Astrocyte (in vitro differentiated cells and primary cell): ENCODE measurements at regions not wholly inside any gene's neighbourhood (a gene's known extent, or its start where the extent isn't known, plus 50 kb on each side); places are given as distances from the start of the nearest gene placed in this dataset.
A peak's percentile ranks its signal among the peaks of the same experiment; 100 is the strongest.

Experiments
- DNase-seq: peaks from one replicate; pipeline ENCODE4 v3.0.0-alpha.2; 2010; ENCODE audit warnings: low read depth
- FAIRE-seq: peaks from 2 replicates; lab custom pipeline; 2011; peaks lifted over from hg19 to GRCh38; lab: Jason Lieb, UNC
- H2AFZ ChIP-seq: 2 replicates; pipeline ENCODE4 v1.6.0; 2012; ENCODE audit warnings: low read depth, low read length, inconsistent platforms
- H3K27ac ChIP-seq: 2 replicates; pipeline ENCODE4 v1.5.1; 2011; ENCODE audit warnings: low read depth, low read length, inconsistent platforms
- H3K27me3 ChIP-seq: 2 replicates; pipeline ENCODE4 v1.6.0; 2011; ENCODE audit warnings: low read length, inconsistent platforms; ENCODE audit not compliant: insufficient read depth
- H3K36me3 ChIP-seq: 2 replicates; pipeline ENCODE4 v1.5.1; 2011; ENCODE audit warnings: low read length, inconsistent platforms; ENCODE audit not compliant: insufficient read depth
- H3K4me1 ChIP-seq: 2 replicates; pipeline ENCODE4 v1.5.1; 2011; ENCODE audit warnings: low read length, inconsistent platforms; ENCODE audit not compliant: insufficient read depth
- H3K4me2 ChIP-seq: 2 replicates; pipeline ENCODE4 v1.6.0; 2012; ENCODE audit warnings: low read length, inconsistent platforms
- H3K4me3 ChIP-seq: 2 replicates; pipeline ENCODE4 v1.5.1; 2011; ENCODE audit warnings: low read depth, mild to moderate bottlenecking, low read length, inconsistent platforms; ENCODE audit not compliant: insufficient read depth
- H3K79me2 ChIP-seq: 2 replicates; pipeline ENCODE4 v1.6.0; 2012; ENCODE audit warnings: mild to moderate bottlenecking, low read length, inconsistent platforms; ENCODE audit not compliant: insufficient read depth
- H3K9ac ChIP-seq: 2 replicates; pipeline ENCODE4 v1.6.0; 2012; ENCODE audit warnings: mild to moderate bottlenecking, low read length, inconsistent platforms
- H3K9me3 ChIP-seq: 2 replicates; pipeline ENCODE4 v1.5.1; 2012; ENCODE audit warnings: low read depth, mild to moderate bottlenecking, low read length, inconsistent platforms; ENCODE audit not compliant: insufficient read depth
- H4K20me1 ChIP-seq: 2 replicates; pipeline ENCODE4 v1.6.0; 2012; ENCODE audit warnings: low read length, inconsistent platforms; ENCODE audit not compliant: insufficient read depth
- H3K27ac Mint-ChIP-seq: one replicate; pipeline ENCODE4 v1.8.0; 2021; ENCODE audit warnings: mild to moderate bottlenecking, mixed read lengths; ENCODE audit not compliant: unreplicated experiment
- H3K27me3 Mint-ChIP-seq: one replicate; pipeline ENCODE4 v1.8.0; 2021; ENCODE audit warnings: low read depth, mixed read lengths; ENCODE audit not compliant: unreplicated experiment
- H3K36me3 Mint-ChIP-seq: one replicate; pipeline ENCODE4 v1.8.0; 2021; ENCODE audit warnings: low read depth, mixed read lengths; ENCODE audit not compliant: unreplicated experiment
- H3K4me1 Mint-ChIP-seq: one replicate; pipeline ENCODE4 v1.8.0; 2021; ENCODE audit warnings: low read depth, mixed read lengths; ENCODE audit not compliant: unreplicated experiment
- H3K4me3 Mint-ChIP-seq: one replicate; pipeline ENCODE4 v1.8.0; 2021; ENCODE audit warnings: mild to moderate bottlenecking, moderate library complexity, mixed read lengths; ENCODE audit not compliant: unreplicated experiment
- H3K9me3 Mint-ChIP-seq: one replicate; pipeline ENCODE4 v1.8.0; 2021; ENCODE audit warnings: mild to moderate bottlenecking, mixed read lengths; ENCODE audit not compliant: unreplicated experiment
- EZH2 ChIP-seq: IDR thresholded peaks from 2 replicates; pipeline ENCODE4 v1.6.1; 2012; ENCODE audit warnings: mild to moderate bottlenecking, low read length, inconsistent platforms; ENCODE audit not compliant: insufficient read depth
- TF ChIP-seq, protein P1 (sequence below): IDR thresholded peaks from 2 replicates; pipeline ENCODE4 v1.5.1; 2011; ENCODE audit warnings: low read depth, mild to moderate bottlenecking, inconsistent platforms, low read length, moderate library complexity; ENCODE audit not compliant: insufficient read depth

DNA sequence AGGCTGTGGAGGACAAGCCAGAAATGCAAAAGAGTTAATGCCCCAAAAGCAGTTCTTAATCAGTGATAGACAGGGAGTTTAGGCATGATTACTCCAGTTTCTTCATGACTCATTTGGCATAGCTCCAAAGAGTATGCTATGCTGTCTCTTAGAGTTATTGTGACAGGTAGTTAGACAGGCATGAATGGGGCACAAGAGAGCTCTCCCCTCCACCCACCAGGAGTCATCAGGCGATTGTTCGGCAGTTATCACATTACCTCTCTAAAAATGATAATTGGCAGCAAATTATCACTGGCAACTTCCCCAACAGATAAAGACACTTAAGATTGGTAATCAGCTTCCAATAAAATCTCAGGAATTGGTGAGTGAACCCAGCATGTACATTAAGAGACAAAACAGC, 320.1 kb downstream of the DAD1 start:
- peaks cover 55% of the 10 kb centered on the region for H3K4me1 Mint-ChIP-seq
- no peak for FAIRE-seq

DNA sequence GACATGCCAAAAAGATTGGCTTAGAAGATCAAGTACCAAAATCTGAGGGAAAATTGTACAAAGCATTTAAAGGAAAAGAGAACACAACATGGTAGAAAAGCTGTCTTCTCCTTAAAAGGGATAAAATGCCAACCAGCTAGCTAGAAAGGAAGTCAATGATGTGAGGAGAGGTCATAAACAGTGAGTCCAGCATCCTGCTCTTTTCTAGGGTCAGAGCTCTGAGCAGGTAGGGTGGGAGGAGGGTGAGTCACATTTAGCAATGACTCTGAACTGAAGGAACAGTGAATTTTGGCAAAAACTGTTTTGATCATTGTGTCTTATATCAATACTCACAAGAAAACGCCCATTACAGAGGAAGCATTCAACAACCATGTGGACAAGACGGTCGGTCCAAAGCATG, 322.3 kb downstream of the DAD1 start:
- Histone ChIP-seq H3K79me2 (no peaks in the 10 kb centered on the region), H2AFZ (no peak overlapping the region), H3K9me3 (no peaks in the 10 kb centered on the region), H4K20me1 (no peaks in the 10 kb centered on the region), H3K36me3 (no peaks in the 10 kb centered on the region), H3K4me3 (no peak overlapping the region), H3K4me1 (peaks cover 29% of the 10 kb centered on the region), H3K27ac (no peak overlapping the region), H3K9ac (no peak overlapping the region), H3K27me3 (no peaks in the 10 kb centered on the region), H3K4me2 (no peak overlapping the region)
- no peaks in the 10 kb centered on the region for H3K27me3 Mint-ChIP-seq
- FAIRE-seq = no peak
- H3K9me3 Mint-ChIP-seq = peaks cover 1% of the 10 kb centered on the region
- DNase-seq = no peak
- H3K4me1 Mint-ChIP-seq = peaks cover 48% of the 10 kb centered on the region
- TF ChIP-seq EZH2 = no peak
- TF ChIP-seq, protein P1, sequence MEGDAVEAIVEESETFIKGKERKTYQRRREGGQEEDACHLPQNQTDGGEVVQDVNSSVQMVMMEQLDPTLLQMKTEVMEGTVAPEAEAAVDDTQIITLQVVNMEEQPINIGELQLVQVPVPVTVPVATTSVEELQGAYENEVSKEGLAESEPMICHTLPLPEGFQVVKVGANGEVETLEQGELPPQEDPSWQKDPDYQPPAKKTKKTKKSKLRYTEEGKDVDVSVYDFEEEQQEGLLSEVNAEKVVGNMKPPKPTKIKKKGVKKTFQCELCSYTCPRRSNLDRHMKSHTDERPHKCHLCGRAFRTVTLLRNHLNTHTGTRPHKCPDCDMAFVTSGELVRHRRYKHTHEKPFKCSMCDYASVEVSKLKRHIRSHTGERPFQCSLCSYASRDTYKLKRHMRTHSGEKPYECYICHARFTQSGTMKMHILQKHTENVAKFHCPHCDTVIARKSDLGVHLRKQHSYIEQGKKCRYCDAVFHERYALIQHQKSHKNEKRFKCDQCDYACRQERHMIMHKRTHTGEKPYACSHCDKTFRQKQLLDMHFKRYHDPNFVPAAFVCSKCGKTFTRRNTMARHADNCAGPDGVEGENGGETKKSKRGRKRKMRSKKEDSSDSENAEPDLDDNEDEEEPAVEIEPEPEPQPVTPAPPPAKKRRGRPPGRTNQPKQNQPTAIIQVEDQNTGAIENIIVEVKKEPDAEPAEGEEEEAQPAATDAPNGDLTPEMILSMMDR = no peak
- H3K36me3 Mint-ChIP-seq = no peaks in the 10 kb centered on the region
- no peak overlapping the region for H3K27ac Mint-ChIP-seq
- no peak overlapping the region for H3K4me3 Mint-ChIP-seq

More for the DNA sequence above, 320.1 kb downstream of the DAD1 start:
- peak; percentile 54 for DNase-seq
- Histone ChIP-seq H3K27ac (no peak overlapping the region), H3K79me2 (no peaks in the 10 kb centered on the region), H4K20me1 (no peaks in the 10 kb centered on the region), H3K36me3 (no peaks in the 10 kb centered on the region), H2AFZ (no peak overlapping the region), H3K27me3 (no peaks in the 10 kb centered on the region), H3K4me1 (peaks cover 29% of the 10 kb centered on the region), H3K9ac (no peak overlapping the region), H3K4me2 (peak overlapping the region; percentile 53), H3K9me3 (no peaks in the 10 kb centered on the region), H3K4me3 (no peak overlapping the region)
- Mint-ChIP-seq H3K27ac (peak overlapping the region; percentile 38), H3K27me3 (no peaks in the 10 kb centered on the region), H3K36me3 (no peaks in the 10 kb centered on the region), H3K9me3 (peaks cover 1% of the 10 kb centered on the region), H3K4me3 (peak overlapping the region; percentile 37)
- TF ChIP-seq EZH2 = no peak
- TF ChIP-seq, protein P1 = no peak

DNA sequence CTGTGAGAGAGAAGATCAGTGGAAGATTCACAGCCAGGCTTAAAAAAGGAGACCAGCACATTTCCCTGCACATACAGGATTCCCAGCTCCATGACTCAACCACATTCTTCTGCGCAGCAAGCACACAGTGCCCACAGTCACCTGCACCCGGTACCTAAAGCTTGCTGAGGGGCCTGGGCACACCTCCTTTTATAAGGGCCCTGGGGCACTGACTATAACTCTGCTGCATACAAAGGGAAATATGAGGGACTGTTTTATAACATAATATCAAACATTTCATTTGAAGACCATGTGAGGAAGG, 322.9 kb downstream of the DAD1 start:
- no peak for DNase-seq
- peak overlapping the region; percentile 67 for H3K4me2 ChIP-seq
- H3K36me3 Mint-ChIP-seq = no peaks in the 10 kb centered on the region

More for the DNA sequence above, 322.9 kb downstream of the DAD1 start:
- no peaks in the 10 kb centered on the region for H3K79me2 ChIP-seq
- H3K4me3 Mint-ChIP-seq = no peak overlapping the region
- peak overlapping the region; percentile 15 for H3K27ac ChIP-seq
- peak overlapping the region; percentile 87 for H3K27ac Mint-ChIP-seq
- H3K36me3 ChIP-seq = no peaks in the 10 kb centered on the region
- H3K27me3 Mint-ChIP-seq = no peaks in the 10 kb centered on the region
- no peaks in the 10 kb centered on the region for H4K20me1 ChIP-seq
- peaks cover 46% of the 10 kb centered on the region for H3K4me1 Mint-ChIP-seq
- no peak for TF ChIP-seq EZH2
- TF ChIP-seq, protein P1 = no peak
- H3K9me3 Mint-ChIP-seq = peaks cover 1% of the 10 kb centered on the region
- FAIRE-seq = no peak
- H3K4me1 ChIP-seq = peaks cover 29% of the 10 kb centered on the region
- H2AFZ ChIP-seq = no peak overlapping the region
- no peak overlapping the region for H3K9ac ChIP-seq
- H3K9me3 ChIP-seq = no peaks in the 10 kb centered on the region
- H3K4me3 ChIP-seq = no peak overlapping the region
- no peaks in the 10 kb centered on the region for H3K27me3 ChIP-seq
